HepG2 (cell line): ENCODE measurements at regions not wholly inside any gene's neighbourhood (a gene's known extent, or its start where the extent isn't known, plus 50 kb on each side); places are given as distances from the start of the nearest gene placed in this dataset.
A peak's percentile ranks its signal among the peaks of the same experiment; 100 is the strongest.

Source experiments
- ATAC-seq: fragments of 200-7000 bp; cut with Tn5 transposase; 3 replicates; pipeline ENCODE4 v1.9.1; 2020; ENCODE audit warnings: mild to moderate bottlenecking, moderate library complexity
- BruUV-seq: library from RNA; stranded (reverse); fragments of 400-500 nt; replicated peaks from 2 replicates; lab custom pipeline; 2021; lab: Mats Ljungman, UMichigan
- CTCF ChIA-PET: fragments of 300-600 bp; formaldehyde crosslinking; extraction: SDS; loops from one replicate; lab custom pipeline; 2021; ENCODE audit warnings: low total read pairs, inconsistent platforms, low intra/inter-chr PET ratio; lab: Yijun Ruan, JAX
- POLR2A ChIA-PET: fragments of 350-600 bp; sonication (Branson Sonifier 250); formaldehyde crosslinking; loops from one replicate; lab custom pipeline; 2020; ENCODE audit warnings: antibody characterized with exemption, inconsistent platforms; lab: Yijun Ruan, JAX
- DNase-seq: peaks from one replicate; pipeline ENCODE4 v3.0.0-alpha.2; 2015; ENCODE audit warnings: low spot score
- FAIRE-seq: peaks from 3 replicates; lab custom pipeline; 2011; peaks lifted over from hg19 to GRCh38; lab: Jason Lieb, UNC
- H2AFZ ChIP-seq: one replicate; pipeline ENCODE4 v1.6.1; 2011; ENCODE audit warnings: low read length, inconsistent platforms
- H3K27ac ChIP-seq: fragments of 300-600 bp; 3 replicates; pipeline ENCODE4 v1.8.0; 2011; ENCODE audit warnings: mixed run types, mild to moderate bottlenecking, mixed read lengths, low read length, inconsistent platforms; ENCODE audit not compliant: insufficient read depth; ENCODE audit errors: extremely low read length
- H3K27me3 ChIP-seq, 2 experiments: fragments of 200-600 bp in 1 of 2; 2 replicates in 1 of 2; 3 replicates in 1 of 2; pipeline versions ENCODE4 v1.6.0 to v1.8.0; 2011; ENCODE audit warnings: low read length in 2 of 2, mild to moderate bottlenecking in 2 of 2, moderate library complexity in 2 of 2, inconsistent platforms in 1 of 2; ENCODE audit not compliant: insufficient read depth in 2 of 2, control insufficient read depth in 1 of 2
- H3K36me3 ChIP-seq, 2 experiments: fragments of 200-600 bp in 1 of 2; replicated peaks in 1 of 2; 2 replicates in 1 of 2; 3 replicates in 1 of 2; pipeline versions ENCODE4 v1.5.1 to v1.8.0; 2011; ENCODE audit warnings: low read length in 2 of 2, inconsistent platforms in 1 of 2; ENCODE audit not compliant: insufficient read depth in 2 of 2, control insufficient read depth in 1 of 2
- H3K4me1 ChIP-seq: 2 replicates; pipeline ENCODE4 v1.5.1; 2012; ENCODE audit warnings: low read length, inconsistent platforms; ENCODE audit not compliant: insufficient read depth
- H3K4me2 ChIP-seq: 2 replicates; pipeline ENCODE4 v1.6.0; 2011; ENCODE audit warnings: low read depth, low read length, inconsistent platforms
- H3K4me3 ChIP-seq, 3 experiments: fragments of 200-600 bp in 1 of 3; sonication (generic), shearing (Covaris generic) in 1 of 3; replicated peaks in 1 of 3; 2 replicates each; pipeline ENCODE4 v1.5.1; 2011 to 2016; ENCODE audit warnings: low read length in 3 of 3, inconsistent platforms in 2 of 3, low read depth in 2 of 3, mild to moderate bottlenecking in 2 of 3, control low read depth in 1 of 3, mixed read lengths in 1 of 3; ENCODE audit not compliant: insufficient read depth in 1 of 3
- H3K79me2 ChIP-seq: one replicate; pipeline ENCODE4 v1.6.1; 2011; ENCODE audit warnings: low read length, inconsistent platforms; ENCODE audit not compliant: insufficient read depth
- H3K9ac ChIP-seq: 2 replicates; pipeline ENCODE4 v1.6.0; 2011; ENCODE audit warnings: mild to moderate bottlenecking, low read depth, low read length, inconsistent platforms; ENCODE audit not compliant: insufficient read depth
- H3K9me3 ChIP-seq: 2 replicates; pipeline ENCODE4 v1.5.1; 2012; ENCODE audit warnings: mild to moderate bottlenecking, low read length
- H4K20me1 ChIP-seq: 2 replicates; pipeline ENCODE4 v1.6.0; 2011; ENCODE audit warnings: inconsistent platforms, mild to moderate bottlenecking, low read length, moderate library complexity; ENCODE audit not compliant: insufficient read depth
- CCAR2 ChIP-seq: fragments of 200-400 bp; formaldehyde crosslinking; optimal IDR thresholded peaks from 2 replicates; pipeline ENCODE3; 2018; ENCODE audit warnings: low read depth, mild to moderate bottlenecking, low read length, moderate library complexity
- E2F2 ChIP-seq: sonication (generic); formaldehyde crosslinking; IDR thresholded peaks from 2 replicates; pipeline ENCODE4 v1.4.0; 2020; ENCODE audit warnings: missing genetic modification reagents, borderline replicate concordance
- EP300 ChIP-seq, 3 experiments: sonication (generic) in 1 of 3; formaldehyde crosslinking in 1 of 3; IDR thresholded peaks; 2 replicates each; pipeline versions ENCODE4 v1.5.1 to v1.6.1; 2011 to 2020; ENCODE audit warnings: low read depth in 2 of 3, low read length in 2 of 3, borderline replicate concordance in 1 of 3, improper control_type of control experiment in 1 of 3, mild to moderate bottlenecking in 1 of 3, missing genetic modification reagents in 1 of 3, moderate library complexity in 1 of 3
- GFI1 ChIP-seq: sonication (generic); formaldehyde crosslinking; IDR thresholded peaks from 2 replicates; pipeline ENCODE4 v1.5.0; 2020; ENCODE audit warnings: missing genetic modification reagents, mild to moderate bottlenecking, borderline replicate concordance
- MAFG ChIP-seq: sonication (generic); formaldehyde crosslinking; IDR thresholded peaks from 2 replicates; pipeline ENCODE4 v1.5.1; 2020; ENCODE audit warnings: mild to moderate bottlenecking, missing genetic modification reagents
- STAG1 ChIP-seq: sonication (generic); formaldehyde crosslinking; IDR thresholded peaks from 2 replicates; pipeline ENCODE4 v1.4.0; 2020; ENCODE audit warnings: missing genetic modification reagents
- ZNF136 ChIP-seq: sonication (generic); formaldehyde crosslinking; IDR thresholded peaks from 2 replicates; pipeline ENCODE4 v1.8.1; 2022; ENCODE audit warnings: low read depth, mild to moderate bottlenecking, moderate library complexity, missing genetic modification reagents
- ZNF513 ChIP-seq: sonication (generic); formaldehyde crosslinking; conservative IDR thresholded peaks from 2 replicates; pipeline ENCODE4 v1.5.0; 2020; ENCODE audit warnings: missing genetic modification reagents
- ZNF883 ChIP-seq: sonication (generic); formaldehyde crosslinking; IDR thresholded peaks from 2 replicates; pipeline ENCODE4 v1.5.1; 2020; ENCODE audit warnings: mild to moderate bottlenecking, missing genetic modification reagents; ENCODE audit errors: not compliant biosample characterization
- WGBS: methylation state at CpG from one replicate; pipeline ENCODE4 v1.1.6; 2017; ENCODE audit warnings: low lambda C conversion rate; 5-methylcytosine and 5-hydroxymethylcytosine counted together
- in situ Hi-C: cut with HindIII; loops from 2 replicates; pipeline ENCODE4 v1.10.0; 2017; ENCODE audit warnings: low pct_unique_long_range_greater_than_20kb; ENCODE audit not compliant: extremely low pct_ligation_motif_present
- intact Hi-C: fragments of 100-400 bp; cut with micrococcal nuclease; formaldehyde crosslinking; loops from one replicate; pipeline ENCODE4 v1.10.0; 2022; ENCODE audit not compliant: unreplicated experiment

GRCh38 chr18:66873899-66874298 lies 270.0 kb upstream of the CDH19 start (continued):
- TF ChIP-seq E2F2 (CRISPR knock-in tag) (no peak), GFI1 (CRISPR knock-in tag) (no peak), ZNF136 (CRISPR knock-in tag) (no peak), ZNF883 (CRISPR knock-in tag) (no peak), ZNF513 (CRISPR knock-in tag) (no peak), EP300 (IDR thresholded peaks at IDR 0.05; ENCODE audit: low read depth in 2 of 2, low read length in 2 of 2) (0 out of 4 replicates have a peak, but pooled peaks of 1 of the 2 experiments have one; percentile 23), EP300 (CRISPR knock-in tag; IDR thresholded peaks at IDR 0.05; ENCODE audit: borderline replicate concordance) (no peak), CCAR2 (no peak)

GRCh38 chr18:66872277-66872676 lies 268.4 kb upstream of the CDH19 start:
- in situ Hi-C loops (no loop called here), intact Hi-C loops (no loop called here)
- no peaks in the 10 kb centered on the region for H3K36me3 ChIP-seq
- FAIRE-seq (no peak), ATAC-seq (no peak), DNase-seq (no peak)
- no peaks in the 10 kb centered on the region for H3K9me3 ChIP-seq
- H3K9ac ChIP-seq: no peak overlapping the region
- ChIA-PET CTCF (no interaction called here), POLR2A (no interaction called here)
- H3K4me3 ChIP-seq: no peak overlapping the region
- peaks cover 16% of the 10 kb centered on the region for H3K4me1 ChIP-seq
- H4K20me1 ChIP-seq: no peaks in the 10 kb centered on the region
- H2AFZ ChIP-seq: no peak overlapping the region
- no TSS peak for BruUV-seq
- no peak for TF ChIP-seq MAFG (CRISPR knock-in tag)
- TF ChIP-seq STAG1 (CRISPR knock-in tag): peak; percentile 15; the same call in 1 of the 2 replicates
- WGBS: 0% methylated on average over 1 of the region's 1 CpG
- no peaks in the 10 kb centered on the region for H3K79me2 ChIP-seq
- no peak overlapping the region for H3K4me2 ChIP-seq
- H3K27me3 ChIP-seq: no peaks in the 10 kb centered on the region
- H3K27ac ChIP-seq: no peak overlapping the region
